ENCODE measurements at regions not wholly inside any gene's neighbourhood (a gene's known extent, or its start where the extent isn't known, plus 50 kb on each side); places are given as distances from the start of the nearest gene placed in this dataset.

GRCh38 chr2:129319422-129319717, 660.1 kb upstream of the RAB6C start:
- Histone ChIP-seq H3K27me3 (no peaks in the 10 kb centered on the region), H3K27ac (no peak overlapping the region), H3K9ac (no peak overlapping the region), H3K4me2 (no peak overlapping the region), H3K4me1 (no peaks in the 10 kb centered on the region), H3K36me3 (no peaks in the 10 kb centered on the region), H4K20me1 (no peaks in the 10 kb centered on the region), H3K9me3 (no peaks in the 10 kb centered on the region), H3K4me3 (no peak overlapping the region)
- TF ChIP-seq Cebpa-rat (IDR thresholded peaks at IDR 0.05), result no peak

GRCh38 chr2:129320288-129320687, 659.2 kb upstream of the RAB6C start:
- no peaks in the 10 kb centered on the region for H3K4me1 ChIP-seq
- no peak for TF ChIP-seq Cebpa-rat (IDR thresholded peaks at IDR 0.05)
- H3K9ac ChIP-seq, result no peak overlapping the region
- H3K9me3 ChIP-seq, result no peaks in the 10 kb centered on the region
- H3K27ac ChIP-seq, result no peak overlapping the region
- no peak overlapping the region for H3K4me2 ChIP-seq
- H3K36me3 ChIP-seq, result no peaks in the 10 kb centered on the region
- no peak overlapping the region for H3K4me3 ChIP-seq
- no peaks in the 10 kb centered on the region for H3K27me3 ChIP-seq
- H4K20me1 ChIP-seq, result no peaks in the 10 kb centered on the region

GRCh38 chr2:129324349-129324748, 655.1 kb upstream of the RAB6C start:
- Histone ChIP-seq H3K4me1 (no peaks in the 10 kb centered on the region), H3K27me3 (no peaks in the 10 kb centered on the region), H3K9me3 (0 out of 2 replicates have a peak, but pooled peaks cover 1% of the 10 kb centered on the region), H4K20me1 (no peaks in the 10 kb centered on the region), H3K36me3 (no peaks in the 10 kb centered on the region), H3K27ac (no peak overlapping the region), H3K9ac (no peak overlapping the region), H3K4me2 (no peak overlapping the region), H3K4me3 (no peak overlapping the region)
- no peak for TF ChIP-seq Cebpa-rat (IDR thresholded peaks at IDR 0.05)

- Histone ChIP-seq H3K36me3 (no peaks in the 10 kb centered on the region), H3K27ac (no peak overlapping the region), H3K9me3 (0 out of 2 replicates have a peak, but pooled peaks cover 5% of the 10 kb centered on the region), H4K20me1 (no peaks in the 10 kb centered on the region), H3K4me2 (no peak overlapping the region), H3K27me3 (no peaks in the 10 kb centered on the region), H3K4me3 (no peak overlapping the region), H3K4me1 (no peaks in the 10 kb centered on the region), H3K9ac (no peak overlapping the region)
- no peak for TF ChIP-seq Cebpa-rat (IDR thresholded peaks at IDR 0.05)
These were observed 654.3 kb upstream of the RAB6C start for GRCh38 chr2:129325151-129325550.

GRCh38 chr2:129329574-129329973, 649.9 kb upstream of the RAB6C start:
- no peak overlapping the region for H3K27ac ChIP-seq
- H3K4me3 ChIP-seq, result no peak overlapping the region

GRCh38 chr2:129330504-129330903, 649.0 kb upstream of the RAB6C start:
- Histone ChIP-seq H4K20me1 (no peaks in the 10 kb centered on the region), H3K36me3 (no peaks in the 10 kb centered on the region), H3K4me2 (no peak overlapping the region), H3K9ac (no peak overlapping the region), H3K27ac (no peak overlapping the region), H3K27me3 (no peaks in the 10 kb centered on the region), H3K9me3 (0 out of 2 replicates have a peak, but pooled peaks cover 5% of the 10 kb centered on the region), H3K4me3 (no peak overlapping the region), H3K4me1 (no peaks in the 10 kb centered on the region)
- no peak for TF ChIP-seq Cebpa-rat (IDR thresholded peaks at IDR 0.05)

More at GRCh38 chr2:129329574-129329973, 649.9 kb upstream of the RAB6C start:
- Histone ChIP-seq H3K36me3 (no peaks in the 10 kb centered on the region), H3K4me2 (no peak overlapping the region), H3K9ac (no peak overlapping the region), H3K27me3 (no peaks in the 10 kb centered on the region), H4K20me1 (no peaks in the 10 kb centered on the region), H3K9me3 (0 out of 2 replicates have a peak, but pooled peaks cover 5% of the 10 kb centered on the region), H3K4me1 (no peaks in the 10 kb centered on the region)
- no peak for TF ChIP-seq Cebpa-rat (IDR thresholded peaks at IDR 0.05)

GRCh38 chr2:129331638-129332037, 647.8 kb upstream of the RAB6C start:
- Histone ChIP-seq H3K4me2 (no peak overlapping the region), H4K20me1 (no peaks in the 10 kb centered on the region), H3K4me3 (no peak overlapping the region), H3K9me3 (0 out of 2 replicates have a peak, but pooled peaks cover 5% of the 10 kb centered on the region), H3K27ac (no peak overlapping the region), H3K4me1 (no peaks in the 10 kb centered on the region), H3K36me3 (no peaks in the 10 kb centered on the region), H3K9ac (no peak overlapping the region), H3K27me3 (no peaks in the 10 kb centered on the region)
- TF ChIP-seq Cebpa-rat (IDR thresholded peaks at IDR 0.05), result no peak

GRCh38 chr2:129334128-129334527, 645.3 kb upstream of the RAB6C start:
- H3K4me1 ChIP-seq, result no peaks in the 10 kb centered on the region
- 0 out of 2 replicates have a peak, but pooled peaks cover 5% of the 10 kb centered on the region for H3K9me3 ChIP-seq
- TF ChIP-seq Cebpa-rat (IDR thresholded peaks at IDR 0.05), result no peak
- no peak overlapping the region for H3K27ac ChIP-seq
- H3K4me3 ChIP-seq, result no peak overlapping the region
- H3K36me3 ChIP-seq, result no peaks in the 10 kb centered on the region
- H3K27me3 ChIP-seq, result no peaks in the 10 kb centered on the region
- H3K9ac ChIP-seq, result no peak overlapping the region
- H3K4me2 ChIP-seq, result no peak overlapping the region
- no peaks in the 10 kb centered on the region for H4K20me1 ChIP-seq

GRCh38 chr2:129334696-129335410, 644.6 kb upstream of the RAB6C start:
- H3K36me3 ChIP-seq, result no peaks in the 10 kb centered on the region
- H3K4me1 ChIP-seq, result no peaks in the 10 kb centered on the region
- no peak overlapping the region for H3K4me3 ChIP-seq
- H3K27ac ChIP-seq, result no peak overlapping the region
- H3K4me2 ChIP-seq, result no peak overlapping the region
- H4K20me1 ChIP-seq, result no peaks in the 10 kb centered on the region
- H3K9me3 ChIP-seq, result no peaks in the 10 kb centered on the region
- H3K9ac ChIP-seq, result no peak overlapping the region
- TF ChIP-seq Cebpa-rat (IDR thresholded peaks at IDR 0.05), result no peak
- no peaks in the 10 kb centered on the region for H3K27me3 ChIP-seq

GRCh38 chr2:129336276-129336675, 643.2 kb upstream of the RAB6C start:
- H3K4me1 ChIP-seq, result no peaks in the 10 kb centered on the region
- H3K9ac ChIP-seq, result no peak overlapping the region
- no peaks in the 10 kb centered on the region for H3K27me3 ChIP-seq
- peaks cover 8% of the 10 kb centered on the region for H3K9me3 ChIP-seq
- H3K27ac ChIP-seq, result no peak overlapping the region
- H3K4me3 ChIP-seq, result no peak overlapping the region
- no peak overlapping the region for H3K4me2 ChIP-seq
- TF ChIP-seq Cebpa-rat (IDR thresholded peaks at IDR 0.05), result no peak
- no peaks in the 10 kb centered on the region for H4K20me1 ChIP-seq
- no peaks in the 10 kb centered on the region for H3K36me3 ChIP-seq

- Histone ChIP-seq H3K9me3 (peaks cover 8% of the 10 kb centered on the region), H3K36me3 (no peaks in the 10 kb centered on the region), H3K4me3 (no peak overlapping the region), H3K4me2 (no peak overlapping the region), H3K4me1 (no peaks in the 10 kb centered on the region), H3K27me3 (no peaks in the 10 kb centered on the region), H3K9ac (no peak overlapping the region), H3K27ac (no peak overlapping the region), H4K20me1 (no peaks in the 10 kb centered on the region)
- TF ChIP-seq Cebpa-rat (IDR thresholded peaks at IDR 0.05), result no peak
These were observed 642.4 kb upstream of the RAB6C start for GRCh38 chr2:129337076-129337475.

Data from BLaER1 (cell line).